ENCODE measurements at regions not wholly inside any gene's neighbourhood (a gene's known extent, or its start where the extent isn't known, plus 50 kb on each side); places are given as distances from the start of the nearest gene placed in this dataset.

DNA sequence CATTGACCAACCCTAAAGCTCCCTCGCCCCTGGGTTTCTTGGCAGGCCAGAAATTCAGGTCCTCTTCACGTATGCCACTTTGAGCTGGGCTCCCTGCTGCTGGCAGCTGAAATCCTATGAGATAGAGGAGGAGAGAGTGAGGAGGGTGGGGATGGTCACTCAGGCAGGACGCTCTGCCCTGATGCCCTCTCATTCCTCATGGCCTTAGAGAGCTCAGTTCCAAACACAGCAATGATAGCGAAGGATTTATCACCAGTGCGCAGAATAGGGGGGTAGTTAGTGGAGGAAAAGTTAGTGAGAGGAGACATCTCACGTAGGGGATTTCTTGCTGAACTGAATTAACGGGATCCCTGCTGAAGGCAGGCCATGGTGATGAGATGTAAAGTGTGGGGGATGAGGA is 84.2 kb upstream of the PMEPA1 start:
- TF ChIP-seq GABPA (IDR thresholded peaks at IDR 0.05; ENCODE audit: low read depth) (no peak), CTCF (IDR thresholded peaks at IDR 0.05; ENCODE audit: insufficient read depth, low read length) (no peak)
